ENCODE measurements at regions not wholly inside any gene's neighbourhood (a gene's known extent, or its start where the extent isn't known, plus 50 kb on each side); places are given as distances from the start of the nearest gene placed in this dataset.

DNA sequence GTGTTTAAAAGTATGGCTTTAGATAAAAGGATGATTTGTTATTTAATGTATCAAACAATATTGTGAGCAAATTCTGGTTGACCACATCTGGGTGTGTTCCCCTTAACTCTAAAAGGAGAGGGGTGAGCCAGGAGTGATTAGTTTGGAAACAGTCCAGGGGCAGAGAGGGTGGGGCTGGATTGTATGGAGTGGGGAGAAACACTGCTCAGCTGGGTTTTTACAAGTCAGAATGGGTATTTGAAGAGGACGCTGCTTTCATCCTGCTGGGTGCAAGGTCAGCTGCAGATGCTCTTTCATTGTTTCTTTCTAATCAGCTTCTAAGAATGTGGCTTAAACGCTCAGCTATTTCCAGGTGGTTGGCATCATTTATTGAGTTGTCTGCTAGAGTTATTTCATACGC, 82.8 kb upstream of the LIMCH1 start:
- H3K27ac ChIP-seq (replicated peaks in 1 of 4): no peak overlapping the region
- TF ChIP-seq POLR2AphosphoS5 (IDR thresholded peaks at IDR 0.05): no peak
- TF ChIP-seq POLR2A (IDR thresholded peaks at IDR 0.05; ENCODE audit: low read depth): no peak
- TF ChIP-seq, protein P1, sequence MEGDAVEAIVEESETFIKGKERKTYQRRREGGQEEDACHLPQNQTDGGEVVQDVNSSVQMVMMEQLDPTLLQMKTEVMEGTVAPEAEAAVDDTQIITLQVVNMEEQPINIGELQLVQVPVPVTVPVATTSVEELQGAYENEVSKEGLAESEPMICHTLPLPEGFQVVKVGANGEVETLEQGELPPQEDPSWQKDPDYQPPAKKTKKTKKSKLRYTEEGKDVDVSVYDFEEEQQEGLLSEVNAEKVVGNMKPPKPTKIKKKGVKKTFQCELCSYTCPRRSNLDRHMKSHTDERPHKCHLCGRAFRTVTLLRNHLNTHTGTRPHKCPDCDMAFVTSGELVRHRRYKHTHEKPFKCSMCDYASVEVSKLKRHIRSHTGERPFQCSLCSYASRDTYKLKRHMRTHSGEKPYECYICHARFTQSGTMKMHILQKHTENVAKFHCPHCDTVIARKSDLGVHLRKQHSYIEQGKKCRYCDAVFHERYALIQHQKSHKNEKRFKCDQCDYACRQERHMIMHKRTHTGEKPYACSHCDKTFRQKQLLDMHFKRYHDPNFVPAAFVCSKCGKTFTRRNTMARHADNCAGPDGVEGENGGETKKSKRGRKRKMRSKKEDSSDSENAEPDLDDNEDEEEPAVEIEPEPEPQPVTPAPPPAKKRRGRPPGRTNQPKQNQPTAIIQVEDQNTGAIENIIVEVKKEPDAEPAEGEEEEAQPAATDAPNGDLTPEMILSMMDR (IDR thresholded peaks at IDR 0.05): no peak
- TF ChIP-seq EP300 (IDR thresholded peaks at IDR 0.05): no peak
- H3K27me3 ChIP-seq: no peaks in the 10 kb centered on the region
- peaks cover 18 to 26% (median 21%) of the 10 kb centered on the region in 4 donors for H3K4me1 ChIP-seq
- no peaks in the 10 kb centered on the region for H3K36me3 ChIP-seq
- DNase-seq (ENCODE audit: extremely low spot score): no peak
- no peaks in the 10 kb centered on the region for H3K9me3 ChIP-seq
- 52% methylated on average over 3 of the region's 3 CpGs for WGBS
- intact Hi-C loops (cut with DNase I): no loop called here
- H3K4me3 ChIP-seq: no peak overlapping the region

DNA sequence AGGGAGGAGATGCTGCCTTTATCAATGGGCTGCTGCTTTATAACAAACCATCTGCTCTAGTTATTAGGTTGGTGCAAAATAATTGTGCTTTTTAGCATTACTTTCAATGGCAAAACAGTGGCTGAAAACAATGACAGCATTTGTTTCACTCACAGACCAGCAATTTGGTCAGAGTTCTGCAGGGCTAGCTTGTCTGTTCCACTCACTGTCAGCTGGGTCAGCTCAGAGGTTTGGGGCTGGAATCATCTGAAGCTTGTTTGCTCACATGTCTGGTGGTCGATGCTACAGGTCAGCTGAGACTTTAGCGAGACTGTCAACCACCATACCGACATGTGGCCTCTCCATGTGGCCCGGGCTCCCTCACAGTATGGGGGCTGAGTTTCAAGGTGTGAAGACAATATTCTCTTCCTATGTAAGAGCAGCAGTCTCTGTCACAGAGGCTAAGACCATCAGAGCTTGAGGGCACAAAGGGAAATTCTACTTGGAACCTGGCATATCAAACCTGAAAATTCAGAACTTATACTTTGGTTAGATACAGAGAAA, 81.3 kb upstream of the LIMCH1 start:
- DNase-seq (ENCODE audit: extremely low spot score): no peak
- intact Hi-C loops (cut with DNase I): no loop called here
- Histone ChIP-seq H3K27me3 (no peaks in the 10 kb centered on the region), H3K27ac (replicated peaks in 1 of 4) (no peak overlapping the region), H3K9me3 (no peaks in the 10 kb centered on the region), H3K4me1 (peaks cover 18 to 36% (median 24%) of the 10 kb centered on the region in 4 donors), H3K36me3 (no peaks in the 10 kb centered on the region), H3K4me3 (no peak overlapping the region)
- 75% methylated on average over 4 of the region's 4 CpGs for WGBS
- TF ChIP-seq POLR2AphosphoS5 (IDR thresholded peaks at IDR 0.05) (no peak), POLR2A (IDR thresholded peaks at IDR 0.05; ENCODE audit: low read depth) (no peak), EP300 (IDR thresholded peaks at IDR 0.05) (no peak)
- TF ChIP-seq, protein P1 (IDR thresholded peaks at IDR 0.05): no peak

DNA sequence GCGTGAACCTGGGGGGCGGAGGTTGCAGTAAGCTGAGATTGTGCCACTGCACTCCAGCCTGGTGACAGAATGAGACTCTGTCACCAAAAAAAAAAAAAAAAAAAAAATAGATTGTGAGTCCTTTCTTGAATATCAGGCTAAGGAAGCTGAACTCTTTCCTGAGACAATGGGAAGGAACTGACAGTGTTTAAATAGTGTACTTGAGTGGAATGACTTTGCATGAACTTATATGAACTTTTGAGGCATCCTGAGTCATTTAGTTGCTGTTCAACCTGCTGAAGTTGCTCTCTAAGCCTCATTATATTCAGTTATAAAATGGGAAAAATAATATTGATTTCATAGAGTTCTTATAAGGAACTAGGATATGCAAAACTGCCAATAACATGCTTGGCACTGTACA, 79.3 kb upstream of the LIMCH1 start:
- H3K27me3 ChIP-seq: no peaks in the 10 kb centered on the region
- H3K9me3 ChIP-seq: no peaks in the 10 kb centered on the region
- intact Hi-C loops (cut with DNase I): no loop called here
- TF ChIP-seq, protein P1 (IDR thresholded peaks at IDR 0.05): no peak
- TF ChIP-seq POLR2A (IDR thresholded peaks at IDR 0.05; ENCODE audit: low read depth): no peak
- no peak overlapping the region for H3K4me3 ChIP-seq
- no peaks in the 10 kb centered on the region for H3K36me3 ChIP-seq
- DNase-seq (ENCODE audit: extremely low spot score): no peak
- WGBS: 79% methylated on average over 2 of the region's 2 CpGs
- peaks cover 18 to 42% (median 24%) of the 10 kb centered on the region in 4 donors for H3K4me1 ChIP-seq
- no peak overlapping the region for H3K27ac ChIP-seq (replicated peaks in 1 of 4)

DNA sequence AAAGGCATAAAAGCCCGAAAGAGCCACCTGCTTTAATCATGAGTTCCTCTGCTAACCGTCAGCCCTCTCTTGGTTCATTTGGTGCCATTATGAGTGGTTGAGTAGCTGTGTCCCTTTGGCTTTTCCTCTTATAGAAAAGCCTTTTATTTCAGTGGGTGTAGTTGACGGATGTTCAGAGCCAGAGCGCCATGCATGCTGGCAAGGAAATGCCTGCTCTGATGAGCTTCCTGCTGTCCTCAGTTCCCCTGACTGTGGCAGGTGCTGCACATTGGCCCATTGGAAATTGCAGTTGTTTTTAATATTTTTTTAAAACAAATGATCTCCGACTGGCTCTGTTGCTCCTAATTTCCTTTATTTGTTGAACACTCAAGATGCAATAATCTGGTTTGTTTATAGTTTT, 77.3 kb upstream of the LIMCH1 start:
- no peaks in the 10 kb centered on the region for H3K9me3 ChIP-seq
- DNase-seq (ENCODE audit: extremely low spot score): no peak
- no peaks in the 10 kb centered on the region for H3K27me3 ChIP-seq
- WGBS: 83% methylated on average over 5 of the region's 5 CpGs
- intact Hi-C loops (cut with DNase I): no loop called here
- peaks cover 5 to 24% (median 12%) of the 10 kb centered on the region in 4 donors for H3K4me1 ChIP-seq
- H3K4me3 ChIP-seq: no peak overlapping the region
- no peaks in the 10 kb centered on the region for H3K36me3 ChIP-seq
- TF ChIP-seq POLR2A (IDR thresholded peaks at IDR 0.05; ENCODE audit: low read depth) (no peak), EP300 (IDR thresholded peaks at IDR 0.05) (no peak), POLR2AphosphoS5 (IDR thresholded peaks at IDR 0.05) (no peak)
- TF ChIP-seq, protein P1 (IDR thresholded peaks at IDR 0.05): no peak
- no peak overlapping the region for H3K27ac ChIP-seq (replicated peaks in 1 of 4)

DNA sequence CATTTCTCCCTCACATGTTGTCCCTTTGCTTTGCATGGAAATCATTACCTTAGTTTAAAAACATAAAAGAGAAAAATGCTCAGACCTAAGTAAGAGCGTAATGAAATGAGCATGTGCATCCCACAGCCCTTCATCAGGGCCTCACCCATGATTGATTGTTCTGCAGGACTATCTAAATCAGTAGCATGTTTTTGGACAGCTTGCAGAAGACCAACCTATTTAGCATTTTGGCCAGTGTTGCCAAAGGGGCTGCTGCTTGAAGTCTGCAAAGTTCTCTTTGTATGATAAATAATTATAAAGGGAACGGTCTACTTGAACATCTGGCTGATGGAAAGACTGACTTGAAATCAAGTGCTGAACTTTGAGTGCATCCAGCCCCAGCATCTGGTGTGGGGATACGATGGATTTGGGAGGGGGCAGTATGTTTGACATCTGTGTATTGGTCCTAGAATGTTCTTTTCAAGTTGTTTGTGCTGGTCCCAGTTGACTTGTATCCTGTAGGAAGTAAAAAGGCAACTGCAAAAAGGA, 76.1 kb upstream of the LIMCH1 start:
- Histone ChIP-seq H3K9me3 (no peaks in the 10 kb centered on the region), H3K27ac (replicated peaks in 1 of 4) (no peak overlapping the region), H3K4me1 (peaks cover 0 to 24% (median 12%) of the 10 kb centered on the region in 4 donors), H3K27me3 (no peaks in the 10 kb centered on the region), H3K4me3 (no peak overlapping the region), H3K36me3 (no peaks in the 10 kb centered on the region)
- no peak for DNase-seq (ENCODE audit: extremely low spot score)
- intact Hi-C loops (cut with DNase I): no loop called here
- TF ChIP-seq, protein P1 (IDR thresholded peaks at IDR 0.05): no peak
- TF ChIP-seq EP300 (IDR thresholded peaks at IDR 0.05) (no peak), POLR2A (IDR thresholded peaks at IDR 0.05; ENCODE audit: low read depth) (no peak), POLR2AphosphoS5 (IDR thresholded peaks at IDR 0.05) (no peak)
- 66% methylated on average over 3 of the region's 3 CpGs for WGBS

Measured in esophagus muscularis mucosa (tissue), 4 donors.